ENCODE measurements at regions not wholly inside any gene's neighbourhood (a gene's known extent, or its start where the extent isn't known, plus 50 kb on each side); places are given as distances from the start of the nearest gene placed in this dataset.

GRCh38 chr22:25413620-25414019, 150.9 kb upstream of the GRK3 start:
- no peaks in the 10 kb centered on the region for H3K4me1 ChIP-seq (ENCODE audit: control insufficient read depth, insufficient read depth, low read length)
- H2BK20ac ChIP-seq (ENCODE audit: low read depth, low read length) = no peak overlapping the region
- 83% methylated on average over 1 of the region's 1 CpG; no CpG with 5 or more reads in 1 of the 2 experiments for WGBS, 2 experiments (ENCODE audit: extremely low coverage in 2 of 2, insufficient read length in 1 of 2)
- H4K5ac ChIP-seq (ENCODE audit: low read depth, low read length) = no peak overlapping the region
- peaks cover 38% of the 10 kb centered on the region for H3K27me3 ChIP-seq (ENCODE audit: control insufficient read depth, insufficient read depth, low read length)
- H2AK5ac ChIP-seq (ENCODE audit: low read depth, low read length) = no peak overlapping the region
- no peak overlapping the region for H3K18ac ChIP-seq (ENCODE audit: low read depth, low read length)
- no peak overlapping the region for H3K23ac ChIP-seq (ENCODE audit: low read depth, low read length)
- no peak overlapping the region for H3K14ac ChIP-seq (replicated peaks; ENCODE audit: low read depth, low read length)
- dilution Hi-C loops (cut with HindIII; ENCODE audit: low sequenced_read_pairs, unreplicated experiment) (no loop called here), intact Hi-C loops (cut with micrococcal nuclease) (no loop called here), in situ Hi-C loops (cut with MboI; ENCODE audit: low sequenced_read_pairs) (no loop called here)
- BruUV-seq (replicated peaks) = no TSS peak
- H2AK9ac ChIP-seq (replicated peaks; ENCODE audit: low read depth, low read length, poor library complexity) = no peak overlapping the region
- peaks cover 5% of the 10 kb centered on the region for H3K9me3 ChIP-seq (ENCODE audit: control insufficient read depth, insufficient read depth, low read length)
- H3K9me1 ChIP-seq (ENCODE audit: insufficient read depth, low read length) = no peaks in the 10 kb centered on the region
- no peak overlapping the region for H3K56ac ChIP-seq (ENCODE audit: extremely low read depth, insufficient read depth, low read length)
- no peak overlapping the region for H2AFZ ChIP-seq (replicated peaks; ENCODE audit: low read length, poor library complexity)
- no peak overlapping the region for H2BK15ac ChIP-seq (ENCODE audit: low read depth, low read length)
- no peaks in the 10 kb centered on the region for H3K79me1 ChIP-seq (ENCODE audit: low read depth in 1 of 2, low read length in 2 of 2)
- no peak overlapping the region for H3K4ac ChIP-seq (ENCODE audit: low read depth, low read length)
- no peak overlapping the region for H3K4me3 ChIP-seq (ENCODE audit: insufficient read depth, low read depth, low read length)
- H4K8ac ChIP-seq (ENCODE audit: low read depth in 2 of 2, low read length in 2 of 2) = no peak overlapping the region
- no peak overlapping the region for H2BK5ac ChIP-seq (ENCODE audit: low read depth, low read length, poor library complexity, severe bottlenecking)
- ChIA-PET CTCF (no interaction called here), POLR2A (ENCODE audit: unreplicated experiment) (no interaction called here)
- no peak for TF ChIP-seq POLR2A (IDR thresholded peaks at IDR 0.05; ENCODE audit: low read depth, low read length)
- TF ChIP-seq BHLHE40 (IDR thresholded peaks at IDR 0.05; ENCODE audit: low read depth, low read length) = no peak
- TF ChIP-seq FOS (IDR thresholded peaks at IDR 0.05; ENCODE audit: low read depth, low read length) = no peak
- no peak for TF ChIP-seq CHD1 (IDR thresholded peaks at IDR 0.05; ENCODE audit: low read depth, low read length)
- TF ChIP-seq NFE2L2 (IDR thresholded peaks at IDR 0.05; ENCODE audit: low read depth, low read length) = no peak
- no peak for TF ChIP-seq ELK1 (IDR thresholded peaks at IDR 0.05; ENCODE audit: borderline replicate concordance, low read depth, low read length)
- TF ChIP-seq MXI1 (IDR thresholded peaks at IDR 0.05; ENCODE audit: borderline replicate concordance, low read depth, low read length) = no peak
- TF ChIP-seq CEBPB (IDR thresholded peaks at IDR 0.05; ENCODE audit: low read depth, low read length) = no peak
- no peak for TF ChIP-seq SMC3 (IDR thresholded peaks at IDR 0.05; ENCODE audit: low read depth, low read length)
- TF ChIP-seq MAZ (IDR thresholded peaks at IDR 0.05; ENCODE audit: borderline replicate concordance, low read depth, low read length) = no peak
- no peak for TF ChIP-seq RFX5 (IDR thresholded peaks at IDR 0.05; ENCODE audit: low read depth, low read length)
- no peak for TF ChIP-seq RCOR1 (IDR thresholded peaks at IDR 0.05; ENCODE audit: insufficient replicate concordance, low read length)
- TF ChIP-seq MAFK (IDR thresholded peaks at IDR 0.05; ENCODE audit: low read depth, low read length) = no peak
- no peak for TF ChIP-seq USF2 (IDR thresholded peaks at IDR 0.05; ENCODE audit: low read depth, low read length)
- TF ChIP-seq RAD21 (IDR thresholded peaks at IDR 0.05; ENCODE audit: low read length) = no peak
- H3K4me2 ChIP-seq (ENCODE audit: low read depth, low read length) = no peak overlapping the region
- no peaks in the 10 kb centered on the region for H4K20me1 ChIP-seq (ENCODE audit: insufficient read depth, low read length)
- DNase-seq (no peak), ATAC-seq (ENCODE audit: low read depth) (no peak)
- no peak overlapping the region for H3K9ac ChIP-seq (ENCODE audit: low read depth, low read length)
- no peaks in the 10 kb centered on the region for H3K36me3 ChIP-seq (ENCODE audit: control insufficient read depth, insufficient read depth, low read length)
- no peak overlapping the region for H4K91ac ChIP-seq (ENCODE audit: insufficient read depth, low read depth, low read length)
- H2BK120ac ChIP-seq (ENCODE audit: low read depth, low read length) = no peak overlapping the region
- H3K27ac ChIP-seq (ENCODE audit: insufficient read depth, low read length) = no peak overlapping the region

Measured in IMR-90 (cell line).